ENCODE measurements at regions not wholly inside any gene's neighbourhood (a gene's known extent, or its start where the extent isn't known, plus 50 kb on each side); places are given as distances from the start of the nearest gene placed in this dataset.
A peak's percentile ranks its signal among the peaks of the same experiment; 100 is the strongest.
"Not testable (repeated sequence)": the region's sequence is repeated elsewhere in the genome, so short reads cannot be mapped to it uniquely, and the experiment has no call there.

DNA sequence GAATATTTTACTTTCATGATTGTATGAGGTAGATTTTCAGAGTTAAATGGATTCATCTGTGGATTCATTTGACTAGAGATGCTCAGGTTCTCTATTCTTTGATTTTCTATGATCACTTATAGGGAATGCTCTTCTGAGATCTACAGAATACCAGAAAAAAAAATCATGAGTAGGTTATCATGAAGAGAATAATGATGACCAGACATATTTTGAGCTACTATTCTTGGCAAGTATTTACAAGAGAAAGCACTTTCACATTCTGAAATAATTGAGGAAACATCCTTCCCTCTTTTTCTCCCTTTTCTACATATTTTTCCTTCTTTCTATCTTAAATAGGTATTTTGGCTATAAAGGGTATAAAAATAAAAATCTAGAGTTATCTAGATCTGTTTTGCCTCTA, 543.0 kb upstream of the TUSC1 start:
- intact Hi-C loops (cut with DNase I), result no loop called here

DNA sequence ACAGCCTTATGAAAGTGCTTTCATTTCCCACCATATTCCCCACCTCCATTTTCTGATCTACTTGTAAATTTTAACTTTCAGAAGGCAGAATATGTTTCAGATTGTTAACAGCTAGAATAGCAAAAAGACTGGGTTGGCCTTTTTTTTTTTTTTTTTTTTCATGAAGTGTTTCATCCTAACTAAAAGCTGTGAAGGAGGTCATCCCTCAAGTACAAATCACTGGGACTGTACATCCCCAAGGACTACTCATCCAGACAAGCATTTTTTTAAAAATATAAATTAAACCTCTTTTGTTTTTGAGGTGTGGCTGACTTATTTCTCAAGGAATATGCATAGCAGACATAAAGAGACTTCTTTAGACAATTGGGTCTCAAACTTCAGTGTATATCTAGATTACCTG, 542.1 kb upstream of the TUSC1 start:
- intact Hi-C loops (cut with DNase I), result no loop called here
- ATAC-seq (no peak), DNase-seq (no peak)
- no peaks in the 10 kb centered on the region for H3K9me3 ChIP-seq
- TF ChIP-seq, protein P1, sequence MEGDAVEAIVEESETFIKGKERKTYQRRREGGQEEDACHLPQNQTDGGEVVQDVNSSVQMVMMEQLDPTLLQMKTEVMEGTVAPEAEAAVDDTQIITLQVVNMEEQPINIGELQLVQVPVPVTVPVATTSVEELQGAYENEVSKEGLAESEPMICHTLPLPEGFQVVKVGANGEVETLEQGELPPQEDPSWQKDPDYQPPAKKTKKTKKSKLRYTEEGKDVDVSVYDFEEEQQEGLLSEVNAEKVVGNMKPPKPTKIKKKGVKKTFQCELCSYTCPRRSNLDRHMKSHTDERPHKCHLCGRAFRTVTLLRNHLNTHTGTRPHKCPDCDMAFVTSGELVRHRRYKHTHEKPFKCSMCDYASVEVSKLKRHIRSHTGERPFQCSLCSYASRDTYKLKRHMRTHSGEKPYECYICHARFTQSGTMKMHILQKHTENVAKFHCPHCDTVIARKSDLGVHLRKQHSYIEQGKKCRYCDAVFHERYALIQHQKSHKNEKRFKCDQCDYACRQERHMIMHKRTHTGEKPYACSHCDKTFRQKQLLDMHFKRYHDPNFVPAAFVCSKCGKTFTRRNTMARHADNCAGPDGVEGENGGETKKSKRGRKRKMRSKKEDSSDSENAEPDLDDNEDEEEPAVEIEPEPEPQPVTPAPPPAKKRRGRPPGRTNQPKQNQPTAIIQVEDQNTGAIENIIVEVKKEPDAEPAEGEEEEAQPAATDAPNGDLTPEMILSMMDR (IDR thresholded peaks at IDR 0.05), result no peak
- no peak overlapping the region for H3K27ac ChIP-seq
- no peaks in the 10 kb centered on the region for H3K4me1 ChIP-seq
- H3K27me3 ChIP-seq (ENCODE audit: insufficient read depth in 3 of 3, low read length in 2 of 3), result no peaks in the 10 kb centered on the region
- H3K4me3 ChIP-seq, result no peak overlapping the region
- H3K36me3 ChIP-seq (ENCODE audit: insufficient read depth in 1 of 2, low read depth in 1 of 2), result no peaks in the 10 kb centered on the region

More for the DNA sequence above, 543.0 kb upstream of the TUSC1 start:
- H3K4me1 ChIP-seq, result no peaks in the 10 kb centered on the region
- TF ChIP-seq, protein P1 (IDR thresholded peaks at IDR 0.05), result no peak
- no peak overlapping the region for H3K27ac ChIP-seq
- ATAC-seq (no peak), DNase-seq (no peak)
- H3K4me3 ChIP-seq, result no peak overlapping the region
- no peaks in the 10 kb centered on the region for H3K9me3 ChIP-seq
- H3K36me3 ChIP-seq (ENCODE audit: insufficient read depth in 1 of 2, low read depth in 1 of 2), result no peaks in the 10 kb centered on the region
- no peaks in the 10 kb centered on the region for H3K27me3 ChIP-seq (ENCODE audit: insufficient read depth in 3 of 3, low read length in 2 of 3)

DNA sequence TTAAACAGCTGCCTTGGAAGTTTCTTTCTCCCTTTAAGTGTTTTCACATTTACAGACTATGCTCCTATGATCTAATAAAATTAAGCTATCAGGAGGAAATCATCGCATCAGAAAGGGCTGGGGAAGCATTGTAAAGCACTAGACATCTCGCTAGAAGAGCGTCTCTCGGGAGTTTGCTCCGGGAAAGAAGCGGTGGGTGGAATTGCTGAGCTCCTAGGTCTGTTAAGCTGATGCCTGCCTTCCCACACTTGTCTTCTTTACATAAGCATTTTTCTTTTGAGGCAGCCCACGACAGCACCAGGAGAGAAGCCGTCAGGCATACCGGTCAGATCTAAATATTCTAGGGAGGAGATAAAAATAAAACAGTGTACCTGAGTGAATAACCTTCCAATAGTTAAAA, 541.7 kb upstream of the TUSC1 start:
- H3K4me1 ChIP-seq, result no peaks in the 10 kb centered on the region
- H3K9me3 ChIP-seq, result no peaks in the 10 kb centered on the region
- H3K4me3 ChIP-seq, result no peak overlapping the region
- TF ChIP-seq, protein P1 (IDR thresholded peaks at IDR 0.05), result no peak
- H3K36me3 ChIP-seq (ENCODE audit: insufficient read depth in 1 of 2, low read depth in 1 of 2), result no peaks in the 10 kb centered on the region
- intact Hi-C loops (cut with DNase I), result no loop called here
- H3K27ac ChIP-seq, result no peak overlapping the region
- no peaks in the 10 kb centered on the region for H3K27me3 ChIP-seq (ENCODE audit: insufficient read depth in 3 of 3, low read length in 2 of 3)
- DNase-seq (no peak), ATAC-seq (no peak)
- 66 to 77% (median 77%) methylated on average over 9 of the region's 9 CpGs for WGBS, 3 donors

DNA sequence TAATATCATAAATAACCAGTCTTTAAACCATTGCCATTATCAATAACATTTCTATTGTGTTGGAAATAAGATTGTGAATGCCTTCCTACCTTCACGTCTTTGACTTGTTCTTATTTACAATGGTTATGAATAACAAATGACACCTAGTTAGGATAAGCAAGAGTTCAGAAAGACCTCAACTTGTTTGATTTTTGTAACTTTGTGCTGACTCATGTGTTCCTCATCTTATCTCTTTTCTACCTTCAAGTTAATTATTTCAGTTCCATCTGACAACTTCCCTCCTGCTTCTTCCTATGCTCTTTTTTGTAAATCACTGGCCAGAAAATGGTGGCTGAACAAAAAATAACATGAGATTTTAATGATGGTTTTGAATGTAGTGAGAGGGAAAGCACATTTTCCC, 538.5 kb upstream of the TUSC1 start:
- TF ChIP-seq, protein P1 (IDR thresholded peaks at IDR 0.05), result no peak
- no peaks in the 10 kb centered on the region for H3K27me3 ChIP-seq (ENCODE audit: insufficient read depth in 3 of 3, low read length in 2 of 3)
- no peaks in the 10 kb centered on the region for H3K36me3 ChIP-seq (ENCODE audit: insufficient read depth in 1 of 2, low read depth in 1 of 2)
- no peaks in the 10 kb centered on the region for H3K9me3 ChIP-seq
- 82 to 92% (median 89%) methylated on average over 1 of the region's 1 CpG for WGBS, 3 donors
- H3K4me1 ChIP-seq, result no peaks in the 10 kb centered on the region
- H3K4me3 ChIP-seq, result no peak overlapping the region
- DNase-seq (no peak), ATAC-seq (no peak)
- intact Hi-C loops (cut with DNase I), result no loop called here
- no peak overlapping the region for H3K27ac ChIP-seq

DNA sequence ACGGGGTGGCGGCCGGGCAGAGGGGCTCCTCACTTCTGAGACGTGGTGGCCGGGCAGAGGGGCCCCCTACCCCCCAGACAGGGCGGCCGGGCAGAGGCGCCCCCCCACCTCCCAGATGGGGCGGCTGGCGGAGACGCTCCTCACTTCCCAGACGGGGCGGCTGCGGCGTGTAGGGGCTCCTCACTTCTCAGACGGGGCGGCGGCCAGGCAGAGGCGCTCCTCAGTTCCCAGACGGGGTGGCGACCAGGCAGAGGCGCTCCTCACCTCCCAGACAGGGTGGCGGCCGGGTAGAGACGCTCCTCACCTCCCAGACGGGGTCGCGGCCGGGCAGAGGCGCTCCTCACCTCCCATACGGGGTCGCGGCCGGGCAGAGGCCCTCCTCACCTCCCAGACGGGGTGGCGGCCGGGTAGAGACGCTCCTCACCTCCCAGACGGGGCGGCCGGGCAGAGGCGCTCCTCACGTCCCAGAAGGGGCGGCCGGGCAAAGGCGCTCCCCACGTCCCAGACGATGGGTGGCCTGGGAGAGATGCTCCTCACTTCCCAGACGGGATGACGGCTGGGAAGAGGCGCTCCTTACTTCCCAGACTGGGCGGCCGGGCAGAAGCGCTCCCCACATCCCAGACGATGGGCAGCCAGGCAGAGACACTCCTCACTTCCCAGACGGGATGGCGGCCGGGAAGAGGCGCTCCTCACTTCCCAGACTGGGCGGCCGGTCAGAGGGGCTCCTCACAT, 536.6 kb upstream of the TUSC1 start:
- WGBS, 3 donors, result 94 to 96% (median 96%) methylated on average over 51 to 61 of the region's 61 CpGs
- H3K27ac ChIP-seq; intact Hi-C loops (cut with DNase I); H3K4me3 ChIP-seq; ATAC-seq; H3K4me1 ChIP-seq; H3K9me3 ChIP-seq; H3K36me3 ChIP-seq (ENCODE audit: insufficient read depth in 1 of 2, low read depth in 1 of 2); H3K27me3 ChIP-seq (ENCODE audit: insufficient read depth in 3 of 3, low read length in 2 of 3): not testable (repeated sequence)
- DNase-seq, result peak in 1 of 2 donors; percentile 17

All from psoas muscle (tissue), 7 donors.